Nephron progenitor cell (in vitro differentiated cells): ENCODE measurements at regions not wholly inside any gene's neighbourhood (a gene's known extent, or its start where the extent isn't known, plus 50 kb on each side); places are given as distances from the start of the nearest gene placed in this dataset.

Experiments used
- DNase-seq: peaks from one replicate; pipeline ENCODE4 v3.0.0; 2021
- H3K27ac Mint-ChIP-seq: 2 replicates; pipeline ENCODE4 v1.8.0; 2021; ENCODE audit warnings: mild to moderate bottlenecking, moderate library complexity, mixed read lengths
- H3K27me3 Mint-ChIP-seq: 2 replicates; pipeline ENCODE4 v1.8.0; 2021; ENCODE audit warnings: mild to moderate bottlenecking, low read depth, mixed read lengths; ENCODE audit not compliant: poor library complexity
- H3K36me3 Mint-ChIP-seq: 2 replicates; pipeline ENCODE4 v1.8.0; 2021; ENCODE audit warnings: low read depth, mixed read lengths
- H3K4me1 Mint-ChIP-seq: 2 replicates; pipeline ENCODE4 v1.8.0; 2021; ENCODE audit warnings: mixed read lengths
- H3K4me3 Mint-ChIP-seq: 2 replicates; pipeline ENCODE4 v1.8.0; 2021; ENCODE audit warnings: mild to moderate bottlenecking, moderate library complexity, mixed read lengths
- H3K9me3 Mint-ChIP-seq: 2 replicates; pipeline ENCODE4 v1.8.0; 2021; ENCODE audit warnings: mild to moderate bottlenecking, moderate library complexity, mixed read lengths
- CTCF ChIP-seq: fragments of 200-600 bp; sonication (generic); IDR thresholded peaks from 2 replicates; pipeline ENCODE4 v1.5.0; 2021; ENCODE audit warnings: antibody characterized with exemption

DNA sequence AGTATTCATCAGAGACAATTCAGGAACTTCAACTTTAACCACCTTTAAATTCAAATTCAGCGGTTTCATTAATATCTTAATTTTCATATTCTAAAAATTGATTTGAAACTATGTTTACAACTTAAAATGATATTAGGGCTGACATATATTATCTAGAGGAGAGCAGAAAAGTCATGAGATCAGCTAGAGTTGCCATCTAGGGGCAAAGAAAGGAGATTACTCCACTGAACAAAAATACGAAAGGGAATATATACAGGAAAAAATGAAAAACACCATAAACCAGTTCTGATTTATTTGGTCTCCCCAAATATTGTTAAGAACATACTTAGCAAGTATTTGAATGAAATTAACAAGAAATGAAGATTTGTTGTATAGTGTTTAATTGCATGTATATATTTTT, 946.3 kb downstream of the DTWD2 start:
- no peak for DNase-seq

DNA sequence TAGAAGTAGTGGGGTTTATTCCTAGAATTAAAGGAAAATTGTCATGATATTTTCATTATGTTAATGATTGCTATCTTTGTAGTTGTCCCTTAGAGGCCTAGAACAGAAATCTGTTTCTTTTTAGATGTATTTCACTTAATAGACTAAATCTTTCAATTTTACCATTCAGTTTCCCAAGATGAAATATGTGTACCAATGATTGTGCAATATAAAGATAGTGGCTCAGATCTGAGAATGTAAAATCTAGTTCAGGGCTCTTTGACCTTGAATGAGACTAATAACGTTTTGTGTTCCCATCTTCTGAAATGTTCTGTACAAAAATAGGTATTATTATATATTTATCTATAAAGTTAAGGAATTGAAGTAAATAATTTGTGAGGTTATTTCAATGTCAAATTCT, 947.9 kb downstream of the DTWD2 start:
- no peak overlapping the region for H3K27ac Mint-ChIP-seq
- H3K4me1 Mint-ChIP-seq, result no peaks in the 10 kb centered on the region
- no peaks in the 10 kb centered on the region for H3K36me3 Mint-ChIP-seq
- H3K9me3 Mint-ChIP-seq, result peaks cover 3% of the 10 kb centered on the region
- H3K27me3 Mint-ChIP-seq, result no peaks in the 10 kb centered on the region
- no peak overlapping the region for H3K4me3 Mint-ChIP-seq
- no peak for TF ChIP-seq CTCF
- no peak for DNase-seq

More for the DNA sequence above, 946.3 kb downstream of the DTWD2 start:
- H3K27me3 Mint-ChIP-seq, result no peaks in the 10 kb centered on the region
- no peak for TF ChIP-seq CTCF
- H3K27ac Mint-ChIP-seq, result no peak overlapping the region
- H3K9me3 Mint-ChIP-seq, result peaks cover 4% of the 10 kb centered on the region
- H3K4me3 Mint-ChIP-seq, result no peak overlapping the region
- H3K36me3 Mint-ChIP-seq, result no peaks in the 10 kb centered on the region
- no peaks in the 10 kb centered on the region for H3K4me1 Mint-ChIP-seq

DNA sequence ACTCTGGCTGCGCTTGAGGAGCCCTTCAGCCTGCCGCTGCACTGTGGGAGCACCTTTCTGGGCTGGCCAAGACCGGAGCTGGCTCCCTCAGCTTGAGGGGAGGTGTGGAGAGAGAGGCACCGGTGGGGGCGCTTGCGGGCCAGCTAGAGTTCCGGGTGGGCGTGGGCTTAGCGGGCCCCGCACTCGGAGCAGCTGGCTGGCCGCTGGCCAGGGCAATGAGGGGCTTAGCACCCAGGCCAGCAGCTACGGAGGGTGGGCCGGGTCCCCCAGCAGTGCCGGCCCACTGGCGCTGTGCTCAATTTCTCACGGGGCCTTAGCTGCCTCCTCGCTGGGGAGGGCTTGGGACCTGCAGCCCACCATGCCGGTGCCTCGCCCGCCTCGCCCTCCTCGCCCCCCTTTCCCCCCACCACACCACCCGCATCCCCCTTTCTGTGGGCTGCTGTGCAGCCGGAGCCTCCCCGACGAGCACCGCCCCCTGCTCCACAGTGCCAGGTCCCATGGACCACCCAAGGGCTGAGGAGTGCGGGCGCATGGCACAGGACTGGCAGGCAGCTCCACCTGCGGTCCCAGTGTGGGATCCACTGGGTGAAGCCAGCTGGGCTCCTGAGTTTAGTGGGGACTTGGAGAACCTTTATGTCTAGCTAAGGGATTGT, 954.5 kb downstream of the DTWD2 start:
- peaks cover 16% of the 10 kb centered on the region for H3K9me3 Mint-ChIP-seq
- H3K4me3 Mint-ChIP-seq, result no peak overlapping the region
- DNase-seq, result no peak
- no peaks in the 10 kb centered on the region for H3K27me3 Mint-ChIP-seq
- TF ChIP-seq CTCF, result no peak
- no peaks in the 10 kb centered on the region for H3K36me3 Mint-ChIP-seq
- no peaks in the 10 kb centered on the region for H3K4me1 Mint-ChIP-seq
- no peak overlapping the region for H3K27ac Mint-ChIP-seq

- TF ChIP-seq CTCF, result no peak
- no peak for DNase-seq
- Mint-ChIP-seq H3K27me3 (peaks cover 3% of the 10 kb centered on the region), H3K36me3 (no peaks in the 10 kb centered on the region), H3K9me3 (peaks cover 14% of the 10 kb centered on the region), H3K4me3 (no peak overlapping the region), H3K4me1 (peaks cover 3% of the 10 kb centered on the region), H3K27ac (no peak overlapping the region)
Observed at GRCh38 chr5:118029807-118030206, 958.5 kb downstream of the DTWD2 start.

DNA sequence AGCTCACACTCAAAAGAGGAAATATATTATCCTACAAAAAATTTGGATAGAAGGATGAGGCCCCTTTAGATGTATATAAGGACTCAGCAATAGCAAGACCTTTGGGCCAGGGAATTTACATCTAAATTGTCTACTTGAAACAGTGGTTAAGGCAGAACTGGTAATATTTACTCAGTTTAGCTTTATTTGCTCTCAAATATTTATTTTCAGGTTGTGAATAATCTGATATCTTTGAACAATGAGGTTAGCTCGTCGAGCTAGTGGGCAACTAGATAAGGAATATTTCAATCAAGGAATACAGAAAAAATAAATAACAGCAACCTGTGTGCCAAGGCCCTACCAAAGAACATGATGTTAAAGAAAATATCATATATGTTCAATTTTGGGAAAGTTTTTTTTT, 966.3 kb downstream of the DTWD2 start:
- Mint-ChIP-seq H3K9me3 (no peaks in the 10 kb centered on the region), H3K4me1 (peaks cover 6% of the 10 kb centered on the region), H3K36me3 (no peaks in the 10 kb centered on the region), H3K27ac (no peak overlapping the region), H3K27me3 (peaks cover 3% of the 10 kb centered on the region), H3K4me3 (no peak overlapping the region)
- TF ChIP-seq CTCF, result no peak
- no peak for DNase-seq

DNA sequence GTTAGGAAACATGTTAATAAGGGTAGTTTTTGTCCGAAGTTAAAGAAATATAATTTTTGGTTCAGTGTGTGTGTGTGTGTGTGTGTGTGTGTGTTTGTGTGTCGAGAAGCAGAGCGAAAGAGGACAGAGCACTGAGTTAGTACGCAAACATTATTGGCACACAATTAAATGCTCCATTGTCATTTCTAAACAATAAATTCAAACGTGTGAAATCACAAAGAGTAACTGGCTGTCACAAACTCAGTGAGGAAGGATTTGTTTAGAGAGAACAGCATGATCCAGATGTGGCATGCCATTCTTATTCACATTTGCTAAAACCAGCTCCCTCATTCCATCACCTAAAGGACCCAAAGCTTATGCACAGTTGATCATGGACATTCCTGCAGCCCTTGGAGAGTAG, 970.8 kb downstream of the DTWD2 start:
- no peak for TF ChIP-seq CTCF
- H3K36me3 Mint-ChIP-seq, result no peaks in the 10 kb centered on the region
- H3K4me3 Mint-ChIP-seq, result no peak overlapping the region
- no peaks in the 10 kb centered on the region for H3K9me3 Mint-ChIP-seq
- H3K27me3 Mint-ChIP-seq, result no peaks in the 10 kb centered on the region
- no peak overlapping the region for H3K27ac Mint-ChIP-seq
- H3K4me1 Mint-ChIP-seq, result no peaks in the 10 kb centered on the region
- DNase-seq, result no peak
